ENCODE measurements at regions not wholly inside any gene's neighbourhood (a gene's known extent, or its start where the extent isn't known, plus 50 kb on each side); places are given as distances from the start of the nearest gene placed in this dataset.

DNA sequence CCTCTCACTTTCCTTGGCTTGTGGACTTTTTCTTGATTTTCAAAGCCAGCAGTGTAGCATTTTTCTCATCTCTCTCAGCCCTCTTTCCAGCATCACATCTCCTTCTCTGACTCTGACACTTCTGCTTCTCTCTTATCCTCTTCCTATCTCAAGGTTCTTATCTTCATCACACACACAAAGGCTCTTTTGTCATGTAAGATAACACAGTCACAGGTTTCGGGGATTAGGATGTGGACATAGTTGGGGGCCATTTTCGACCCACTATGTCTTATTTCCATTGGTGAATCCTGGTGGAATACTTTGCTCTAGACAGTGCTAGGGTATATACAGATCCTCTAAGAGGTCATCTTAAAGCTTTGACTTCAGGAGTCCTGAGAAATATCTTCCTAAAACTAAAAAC lies 719.3 kb upstream of the TBX3 start:
- Mint-ChIP-seq H3K4me1 (ENCODE audit: low read depth, unreplicated experiment) (no peaks in the 10 kb centered on the region), H3K4me3 (ENCODE audit: low read depth, unreplicated experiment) (no peak overlapping the region), H3K27me3 (ENCODE audit: unreplicated experiment) (no peaks in the 10 kb centered on the region), H3K36me3 (ENCODE audit: insufficient read depth, unreplicated experiment) (no peaks in the 10 kb centered on the region), H3K27ac (ENCODE audit: unreplicated experiment) (no peak overlapping the region), H3K9me3 (ENCODE audit: low read depth, unreplicated experiment) (peaks cover 7% of the 10 kb centered on the region)
- TF ChIP-seq, protein P1, sequence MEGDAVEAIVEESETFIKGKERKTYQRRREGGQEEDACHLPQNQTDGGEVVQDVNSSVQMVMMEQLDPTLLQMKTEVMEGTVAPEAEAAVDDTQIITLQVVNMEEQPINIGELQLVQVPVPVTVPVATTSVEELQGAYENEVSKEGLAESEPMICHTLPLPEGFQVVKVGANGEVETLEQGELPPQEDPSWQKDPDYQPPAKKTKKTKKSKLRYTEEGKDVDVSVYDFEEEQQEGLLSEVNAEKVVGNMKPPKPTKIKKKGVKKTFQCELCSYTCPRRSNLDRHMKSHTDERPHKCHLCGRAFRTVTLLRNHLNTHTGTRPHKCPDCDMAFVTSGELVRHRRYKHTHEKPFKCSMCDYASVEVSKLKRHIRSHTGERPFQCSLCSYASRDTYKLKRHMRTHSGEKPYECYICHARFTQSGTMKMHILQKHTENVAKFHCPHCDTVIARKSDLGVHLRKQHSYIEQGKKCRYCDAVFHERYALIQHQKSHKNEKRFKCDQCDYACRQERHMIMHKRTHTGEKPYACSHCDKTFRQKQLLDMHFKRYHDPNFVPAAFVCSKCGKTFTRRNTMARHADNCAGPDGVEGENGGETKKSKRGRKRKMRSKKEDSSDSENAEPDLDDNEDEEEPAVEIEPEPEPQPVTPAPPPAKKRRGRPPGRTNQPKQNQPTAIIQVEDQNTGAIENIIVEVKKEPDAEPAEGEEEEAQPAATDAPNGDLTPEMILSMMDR (IDR thresholded peaks at IDR 0.05; ENCODE audit: unreplicated experiment) = no peak
- DNase-seq = no peak
- BruUV-seq (replicated peaks) = no TSS peak
- CTCF ChIA-PET = no interaction called here
- intact Hi-C loops (cut with micrococcal nuclease; ENCODE audit: unreplicated experiment) = no loop called here

DNA sequence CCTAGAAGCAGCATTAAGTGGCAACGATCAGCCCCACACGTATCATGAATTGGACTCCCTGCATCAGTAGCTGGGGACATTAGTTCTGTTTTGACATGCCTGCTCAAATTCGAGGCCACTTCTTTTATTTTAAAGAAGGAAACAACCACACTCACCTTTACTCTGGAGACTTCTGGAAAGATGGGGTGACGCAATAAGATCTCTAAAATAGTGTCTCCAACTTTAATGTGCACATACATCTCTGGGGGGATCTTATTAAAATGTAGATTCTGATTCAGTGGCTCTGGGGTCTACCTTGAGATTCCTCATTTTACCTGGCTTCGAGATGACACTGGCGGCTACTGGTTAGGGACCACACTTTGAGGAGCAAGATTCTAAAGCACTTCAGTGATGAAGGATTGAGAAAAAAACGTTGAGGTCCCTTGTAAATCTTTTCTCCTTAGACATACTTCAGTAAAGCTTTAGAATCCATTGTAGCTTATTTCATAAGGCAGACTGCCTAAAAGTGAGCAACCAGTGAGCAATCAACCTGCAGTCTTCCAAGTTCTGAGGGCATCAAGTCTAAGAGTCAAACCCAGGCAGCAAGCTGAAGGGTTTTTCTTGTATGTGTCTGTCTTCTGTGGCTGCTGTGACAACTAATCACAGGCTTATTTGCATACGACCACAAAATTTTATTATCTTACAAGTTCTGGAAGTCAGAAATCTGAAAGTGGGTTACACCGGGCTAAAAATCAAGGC lies 718.6 kb upstream of the TBX3 start:
- H3K4me3 Mint-ChIP-seq (ENCODE audit: low read depth, unreplicated experiment) = no peak overlapping the region
- H3K36me3 Mint-ChIP-seq (ENCODE audit: insufficient read depth, unreplicated experiment) = no peaks in the 10 kb centered on the region
- BruUV-seq (replicated peaks) = no TSS peak
- TF ChIP-seq, protein P1 (IDR thresholded peaks at IDR 0.05; ENCODE audit: unreplicated experiment) = no peak
- CTCF ChIA-PET = no interaction called here
- DNase-seq = no peak
- no peaks in the 10 kb centered on the region for H3K27me3 Mint-ChIP-seq (ENCODE audit: unreplicated experiment)
- H3K27ac Mint-ChIP-seq (ENCODE audit: unreplicated experiment) = no peak overlapping the region
- H3K9me3 Mint-ChIP-seq (ENCODE audit: low read depth, unreplicated experiment) = peaks cover 8% of the 10 kb centered on the region
- H3K4me1 Mint-ChIP-seq (ENCODE audit: low read depth, unreplicated experiment) = no peaks in the 10 kb centered on the region
- intact Hi-C loops (cut with micrococcal nuclease; ENCODE audit: unreplicated experiment) = no loop called here

DNA sequence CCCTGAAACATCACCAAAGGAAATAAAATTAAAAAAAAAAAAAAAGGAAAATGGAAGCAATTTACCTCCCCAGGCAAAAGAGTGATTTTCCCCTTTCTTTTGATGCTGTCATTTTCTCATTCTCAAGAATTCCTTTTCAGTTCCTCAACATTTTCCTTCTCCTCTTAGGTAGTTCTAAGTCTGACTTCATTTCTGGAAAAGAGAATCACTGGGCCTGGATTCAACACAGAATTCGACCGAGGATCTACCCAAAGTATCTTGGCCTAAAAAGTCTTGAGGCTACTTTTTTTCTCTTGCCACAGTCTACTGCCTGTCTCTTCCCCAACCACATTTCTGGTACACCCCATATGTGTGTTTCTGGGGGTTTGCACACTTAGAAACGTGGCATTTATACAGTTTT lies 717.8 kb upstream of the TBX3 start:
- TF ChIP-seq, protein P1 (IDR thresholded peaks at IDR 0.05; ENCODE audit: unreplicated experiment) = no peak
- H3K9me3 Mint-ChIP-seq (ENCODE audit: low read depth, unreplicated experiment) = peaks cover 12% of the 10 kb centered on the region
- CTCF ChIA-PET = no interaction called here
- DNase-seq = no peak
- H3K27ac Mint-ChIP-seq (ENCODE audit: unreplicated experiment) = no peak overlapping the region
- no peaks in the 10 kb centered on the region for H3K36me3 Mint-ChIP-seq (ENCODE audit: insufficient read depth, unreplicated experiment)
- no peak overlapping the region for H3K4me3 Mint-ChIP-seq (ENCODE audit: low read depth, unreplicated experiment)
- no TSS peak for BruUV-seq (replicated peaks)
- intact Hi-C loops (cut with micrococcal nuclease; ENCODE audit: unreplicated experiment) = no loop called here
- no peaks in the 10 kb centered on the region for H3K4me1 Mint-ChIP-seq (ENCODE audit: low read depth, unreplicated experiment)
- H3K27me3 Mint-ChIP-seq (ENCODE audit: unreplicated experiment) = no peaks in the 10 kb centered on the region

DNA sequence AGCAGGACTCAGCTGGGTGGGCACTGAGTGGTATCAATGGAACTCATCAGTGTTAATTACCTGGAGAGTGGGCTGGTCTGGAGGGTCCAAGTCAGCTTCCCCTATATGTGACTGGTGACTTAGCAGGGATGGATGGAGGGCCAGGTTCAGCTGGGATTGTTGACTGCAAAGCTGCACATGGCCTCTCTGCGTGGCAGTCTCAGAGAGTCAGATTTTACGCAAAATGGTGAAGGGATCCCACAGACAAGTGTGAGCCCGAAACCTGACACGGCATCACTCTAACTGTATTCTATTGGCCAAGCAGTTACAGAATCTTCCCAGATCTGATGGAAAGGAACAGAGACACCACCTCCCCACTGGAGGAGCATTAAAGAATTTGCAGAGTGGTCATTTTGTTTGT lies 716.0 kb upstream of the TBX3 start:
- DNase-seq = no peak
- Mint-ChIP-seq H3K9me3 (ENCODE audit: low read depth, unreplicated experiment) (peaks cover 12% of the 10 kb centered on the region), H3K36me3 (ENCODE audit: insufficient read depth, unreplicated experiment) (no peaks in the 10 kb centered on the region), H3K4me1 (ENCODE audit: low read depth, unreplicated experiment) (no peaks in the 10 kb centered on the region), H3K27ac (ENCODE audit: unreplicated experiment) (no peak overlapping the region), H3K27me3 (ENCODE audit: unreplicated experiment) (no peaks in the 10 kb centered on the region), H3K4me3 (ENCODE audit: low read depth, unreplicated experiment) (no peak overlapping the region)
- intact Hi-C loops (cut with micrococcal nuclease; ENCODE audit: unreplicated experiment) = no loop called here
- CTCF ChIA-PET = no interaction called here
- TF ChIP-seq, protein P1 (IDR thresholded peaks at IDR 0.05; ENCODE audit: unreplicated experiment) = no peak
- BruUV-seq (replicated peaks) = no TSS peak

Data from Calu3 (cell line).